Sigmoid colon (tissue), 4 donors: ENCODE measurements at regions not wholly inside any gene's neighbourhood (a gene's known extent, or its start where the extent isn't known, plus 50 kb on each side); places are given as distances from the start of the nearest gene placed in this dataset.

Experiments
- POLR2A ChIP-seq, 2 donors: fragments of 450-650 bp; IDR thresholded peaks; one replicate each; pipeline ENCODE4 v1.6.1; 2016; ENCODE audit warnings: antibody characterized with exemption in 2 of 2, mild to moderate bottlenecking in 2 of 2, moderate library complexity in 2 of 2
- POLR2AphosphoS5 ChIP-seq, 4 donors: sonication (generic); formaldehyde crosslinking; IDR thresholded peaks; one replicate each; pipeline ENCODE4 v1.6.1; 2017; ENCODE audit warnings: antibody characterized with exemption in 4 of 4
- TF ChIP-seq, protein P1 (sequence below), 4 experiments: fragments of 450-650 bp in 3 of 4; fragments of 200-600 bp in 1 of 4; IDR thresholded peaks; one replicate each; pipeline ENCODE4 v1.5.1; 2016 to 2019; ENCODE audit warnings: antibody characterized with exemption in 4 of 4, mild to moderate bottlenecking in 3 of 4, moderate library complexity in 2 of 4

DNA sequence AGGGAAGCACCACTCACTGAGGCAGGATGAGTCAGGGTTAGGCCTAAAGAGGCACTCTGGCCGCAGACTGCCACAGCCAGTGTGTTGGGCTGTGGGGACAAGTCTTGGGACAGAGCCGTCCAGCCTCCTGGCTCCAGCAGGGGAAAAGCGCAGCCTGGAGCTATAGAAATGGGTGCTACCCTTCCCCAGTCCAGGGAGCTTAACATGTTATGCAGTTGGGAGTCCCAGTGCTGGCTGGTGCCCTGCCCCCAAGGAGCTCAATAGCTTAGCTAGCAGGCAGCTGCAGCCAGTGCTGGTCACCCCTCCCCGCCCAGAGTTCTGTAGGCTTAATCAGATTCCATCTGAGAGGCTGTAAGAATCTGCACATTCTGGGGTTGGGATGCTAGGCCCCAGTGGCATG lies 399.6 kb upstream of the TUSC1 start:
- TF ChIP-seq POLR2A (IDR thresholded peaks at IDR 0.05) (no peak), POLR2AphosphoS5 (IDR thresholded peaks at IDR 0.05) (no peak)
- TF ChIP-seq, protein P1, sequence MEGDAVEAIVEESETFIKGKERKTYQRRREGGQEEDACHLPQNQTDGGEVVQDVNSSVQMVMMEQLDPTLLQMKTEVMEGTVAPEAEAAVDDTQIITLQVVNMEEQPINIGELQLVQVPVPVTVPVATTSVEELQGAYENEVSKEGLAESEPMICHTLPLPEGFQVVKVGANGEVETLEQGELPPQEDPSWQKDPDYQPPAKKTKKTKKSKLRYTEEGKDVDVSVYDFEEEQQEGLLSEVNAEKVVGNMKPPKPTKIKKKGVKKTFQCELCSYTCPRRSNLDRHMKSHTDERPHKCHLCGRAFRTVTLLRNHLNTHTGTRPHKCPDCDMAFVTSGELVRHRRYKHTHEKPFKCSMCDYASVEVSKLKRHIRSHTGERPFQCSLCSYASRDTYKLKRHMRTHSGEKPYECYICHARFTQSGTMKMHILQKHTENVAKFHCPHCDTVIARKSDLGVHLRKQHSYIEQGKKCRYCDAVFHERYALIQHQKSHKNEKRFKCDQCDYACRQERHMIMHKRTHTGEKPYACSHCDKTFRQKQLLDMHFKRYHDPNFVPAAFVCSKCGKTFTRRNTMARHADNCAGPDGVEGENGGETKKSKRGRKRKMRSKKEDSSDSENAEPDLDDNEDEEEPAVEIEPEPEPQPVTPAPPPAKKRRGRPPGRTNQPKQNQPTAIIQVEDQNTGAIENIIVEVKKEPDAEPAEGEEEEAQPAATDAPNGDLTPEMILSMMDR (IDR thresholded peaks at IDR 0.05) = no peak
